SU-DHL-6 (cell line): ENCODE measurements at regions not wholly inside any gene's neighbourhood (a gene's known extent, or its start where the extent isn't known, plus 50 kb on each side); places are given as distances from the start of the nearest gene placed in this dataset.

Source experiments
- H2AFZ ChIP-seq: fragments of 200-600 bp; sonication (generic); 2 replicates; pipeline ENCODE4 v1.6.1; 2014; ENCODE audit warnings: low read depth, mild to moderate bottlenecking, moderate library complexity, mixed read lengths, antibody characterized with exemption, low read length; ENCODE audit not compliant: severe bottlenecking
- H3F3A ChIP-seq: fragments of 200-600 bp; shearing (Covaris generic); 2 replicates; pipeline ENCODE4 v1.6.0; 2016; ENCODE audit warnings: antibody characterized with exemption, mild to moderate bottlenecking; ENCODE audit not compliant: insufficient read depth
- H3K27ac ChIP-seq: fragments of 200-600 bp; sonication (generic); 2 replicates; pipeline ENCODE4 v1.5.1; 2016; ENCODE audit warnings: low read depth, mild to moderate bottlenecking, low read length, moderate library complexity, mixed read lengths
- H3K27me3 ChIP-seq: fragments of 200-600 bp; sonication (generic), shearing (Covaris generic); 2 replicates; pipeline ENCODE4 v1.6.0; 2014; ENCODE audit warnings: mild to moderate bottlenecking, low read length
- H3K36me3 ChIP-seq: fragments of 200-600 bp; sonication (generic); 2 replicates; pipeline ENCODE4 v1.6.1; 2014; ENCODE audit warnings: mild to moderate bottlenecking, low read length, mixed read lengths
- H3K4me2 ChIP-seq: fragments of 300-600, 200-600 bp; shearing (Covaris generic), sonication (generic); 2 replicates; pipeline ENCODE4 v1.6.0; 2014; ENCODE audit warnings: low read length, low read depth, mild to moderate bottlenecking; ENCODE audit not compliant: poor library complexity, severe bottlenecking
- H3K4me3 ChIP-seq: fragments of 200-600 bp; sonication (generic); 2 replicates; pipeline ENCODE4 v1.5.1; 2014; ENCODE audit warnings: antibody characterized with exemption, low read length, mild to moderate bottlenecking, mixed read lengths; ENCODE audit not compliant: insufficient read depth, poor library complexity, severe bottlenecking
- H3K79me2 ChIP-seq: fragments of 200-600 bp; sonication (generic); 2 replicates; pipeline ENCODE4 v1.6.1; 2014; ENCODE audit warnings: mild to moderate bottlenecking, low read length, moderate library complexity; ENCODE audit not compliant: insufficient read depth
- H3K9ac ChIP-seq: fragments of 200-600 bp; sonication (generic); 2 replicates; pipeline ENCODE4 v1.7.0; 2014; ENCODE audit warnings: mild to moderate bottlenecking, low read length
- H3K9me2 ChIP-seq: fragments of 200-600 bp; sonication (generic); replicated peaks from 2 replicates; pipeline ENCODE4 v1.6.1; 2014; ENCODE audit warnings: low read length; ENCODE audit not compliant: insufficient read depth
- H3K9me3 ChIP-seq: fragments of 200-600 bp; sonication (generic); 2 replicates; pipeline ENCODE4 v1.6.1; 2014; ENCODE audit warnings: low read length, mixed read lengths; ENCODE audit not compliant: insufficient read depth
- H4K20me1 ChIP-seq: fragments of 200-600 bp; sonication (generic); 2 replicates; pipeline ENCODE4 v1.6.1; 2014; ENCODE audit warnings: low read depth, mild to moderate bottlenecking, antibody characterized with exemption, low read length, moderate library complexity, mixed read lengths
- CTCF ChIP-seq: fragments of 200-600 bp; sonication (generic); IDR thresholded peaks from one replicate; pipeline ENCODE4 v1.5.1; 2017; ENCODE audit warnings: antibody characterized with exemption, mild to moderate bottlenecking, low read length, moderate library complexity; ENCODE audit not compliant: insufficient read depth, poor library complexity, severe bottlenecking
- EZH2phosphoT487 ChIP-seq: fragments of 200-600 bp; sonication (generic), shearing (Covaris generic); conservative IDR thresholded peaks from 2 replicates; pipeline ENCODE4 v1.6.1; 2018; ENCODE audit warnings: mild to moderate bottlenecking, antibody characterized with exemption, low read length, moderate library complexity, mixed read lengths

DNA sequence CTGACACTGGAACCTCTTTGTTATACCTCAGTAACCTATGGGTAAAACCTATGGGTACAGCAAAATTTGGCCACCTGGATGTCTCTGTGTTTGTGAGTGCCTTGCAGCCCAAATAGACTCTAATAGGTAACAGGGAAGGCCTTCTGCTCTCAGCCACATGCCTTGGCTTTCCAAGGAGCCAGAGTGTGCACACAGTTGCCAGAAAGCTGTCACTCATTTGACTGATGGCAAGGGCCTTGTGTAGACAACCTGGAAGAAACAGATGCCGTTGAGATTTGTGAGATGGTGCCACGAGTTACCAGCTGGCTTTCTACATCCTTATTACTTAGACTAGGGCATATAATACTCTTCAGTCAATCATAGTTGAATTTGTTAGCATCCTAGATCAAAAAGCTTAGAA lies 90.1 kb upstream of the RAB12 start:
- Histone ChIP-seq H3K9ac (no peak overlapping the region), H3F3A (no peaks in the 10 kb centered on the region), H3K36me3 (no peaks in the 10 kb centered on the region), H3K4me3 (no peak overlapping the region), H3K4me2 (no peak overlapping the region), H4K20me1 (no peaks in the 10 kb centered on the region), H2AFZ (no peak overlapping the region), H3K27ac (no peak overlapping the region), H3K79me2 (no peaks in the 10 kb centered on the region), H3K27me3 (no peaks in the 10 kb centered on the region), H3K9me3 (no peaks in the 10 kb centered on the region), H3K9me2 (no peaks in the 10 kb centered on the region)
- TF ChIP-seq EZH2phosphoT487 (no peak), CTCF (no peak)

DNA sequence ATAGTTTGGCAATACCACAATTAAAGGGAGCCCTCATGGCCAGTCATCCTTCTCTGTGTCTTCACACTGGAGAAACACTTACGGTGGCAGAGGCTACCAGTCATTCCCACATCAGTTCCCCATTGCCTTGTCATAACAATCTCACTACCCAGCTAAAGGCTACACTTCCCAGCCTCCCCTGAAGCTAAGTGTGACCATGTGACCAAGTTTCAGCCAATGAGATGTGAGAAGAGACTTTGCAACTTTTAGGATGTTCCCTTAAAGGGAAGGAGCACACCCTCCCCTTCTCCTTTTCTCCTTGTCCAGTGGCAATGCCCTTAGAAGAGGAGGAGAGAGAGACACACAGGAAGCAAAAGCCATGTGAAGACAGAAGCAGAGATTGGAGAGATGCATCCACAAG lies 89.0 kb upstream of the RAB12 start:
- no peak overlapping the region for H3K4me3 ChIP-seq
- no peak for TF ChIP-seq CTCF
- TF ChIP-seq EZH2phosphoT487: no peak
- H4K20me1 ChIP-seq: no peaks in the 10 kb centered on the region
- no peak overlapping the region for H2AFZ ChIP-seq
- no peak overlapping the region for H3K4me2 ChIP-seq
- H3K36me3 ChIP-seq: no peaks in the 10 kb centered on the region
- H3K9me2 ChIP-seq: no peaks in the 10 kb centered on the region
- no peaks in the 10 kb centered on the region for H3F3A ChIP-seq
- no peak overlapping the region for H3K27ac ChIP-seq
- no peaks in the 10 kb centered on the region for H3K27me3 ChIP-seq
- H3K9me3 ChIP-seq: no peaks in the 10 kb centered on the region
- no peak overlapping the region for H3K9ac ChIP-seq
- no peaks in the 10 kb centered on the region for H3K79me2 ChIP-seq

- Histone ChIP-seq H3K79me2 (no peaks in the 10 kb centered on the region), H3K9ac (no peak overlapping the region), H3K9me3 (no peaks in the 10 kb centered on the region), H3K27me3 (no peaks in the 10 kb centered on the region), H3F3A (no peaks in the 10 kb centered on the region), H3K27ac (no peak overlapping the region), H3K9me2 (no peaks in the 10 kb centered on the region), H3K4me2 (no peak overlapping the region), H4K20me1 (no peaks in the 10 kb centered on the region), H3K36me3 (no peaks in the 10 kb centered on the region), H3K4me3 (no peak overlapping the region), H2AFZ (no peak overlapping the region)
- no peak for TF ChIP-seq CTCF
- no peak for TF ChIP-seq EZH2phosphoT487
These were observed 86.5 kb upstream of the RAB12 start for GRCh38 chr18:8522756-8523155.

DNA sequence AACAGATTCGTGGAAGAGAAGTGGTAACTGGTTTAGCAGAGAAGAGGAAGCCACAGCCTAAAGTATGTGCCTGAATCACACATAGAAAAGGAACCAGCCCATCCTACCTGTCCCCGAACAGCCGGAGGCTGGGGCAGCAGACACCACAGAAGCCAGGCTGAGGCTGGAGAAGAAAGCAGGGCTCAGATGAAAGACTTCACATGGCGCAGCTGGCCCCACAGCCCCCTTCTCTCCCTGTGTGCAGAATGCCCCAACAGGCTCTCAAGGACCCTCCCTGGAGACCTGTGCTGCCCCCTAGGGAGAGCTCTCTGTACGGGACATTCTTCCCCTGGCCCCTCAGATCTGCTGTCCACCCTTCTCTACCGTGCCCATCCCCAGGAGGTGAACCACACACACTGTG lies 83.5 kb upstream of the RAB12 start:
- TF ChIP-seq EZH2phosphoT487 (no peak), CTCF (no peak)
- Histone ChIP-seq H2AFZ (no peak overlapping the region), H3K9me3 (no peaks in the 10 kb centered on the region), H3K4me3 (no peak overlapping the region), H3K27ac (no peak overlapping the region), H3K9me2 (no peaks in the 10 kb centered on the region), H3F3A (no peaks in the 10 kb centered on the region), H3K79me2 (no peaks in the 10 kb centered on the region), H3K36me3 (no peaks in the 10 kb centered on the region), H4K20me1 (no peaks in the 10 kb centered on the region), H3K4me2 (no peak overlapping the region), H3K27me3 (no peaks in the 10 kb centered on the region), H3K9ac (no peak overlapping the region)
